Suprapubic skin (tissue), 3 donors: ENCODE measurements at regions not wholly inside any gene's neighbourhood (a gene's known extent, or its start where the extent isn't known, plus 50 kb on each side); places are given as distances from the start of the nearest gene placed in this dataset.

Experiments
- EP300 ChIP-seq: sonication (generic); formaldehyde crosslinking; IDR thresholded peaks from one replicate; pipeline ENCODE4 v1.6.1; 2017; ENCODE audit warnings: antibody characterized with exemption
- POLR2A ChIP-seq, 2 donors: fragments of 450-650 bp; IDR thresholded peaks; one replicate each; pipeline ENCODE4 v1.6.1; 2017; ENCODE audit warnings: antibody characterized with exemption in 2 of 2, mild to moderate bottlenecking in 2 of 2, moderate library complexity in 2 of 2
- TF ChIP-seq, protein P1 (sequence below), 2 donors: fragments of 200-600 bp in 1 of 2; fragments of 450-650 bp in 1 of 2; sonication (generic) in 1 of 2; IDR thresholded peaks; one replicate each; pipeline ENCODE4 v1.5.1; 2016 to 2019; ENCODE audit warnings: antibody characterized with exemption in 2 of 2, mild to moderate bottlenecking in 1 of 2, moderate library complexity in 1 of 2

DNA sequence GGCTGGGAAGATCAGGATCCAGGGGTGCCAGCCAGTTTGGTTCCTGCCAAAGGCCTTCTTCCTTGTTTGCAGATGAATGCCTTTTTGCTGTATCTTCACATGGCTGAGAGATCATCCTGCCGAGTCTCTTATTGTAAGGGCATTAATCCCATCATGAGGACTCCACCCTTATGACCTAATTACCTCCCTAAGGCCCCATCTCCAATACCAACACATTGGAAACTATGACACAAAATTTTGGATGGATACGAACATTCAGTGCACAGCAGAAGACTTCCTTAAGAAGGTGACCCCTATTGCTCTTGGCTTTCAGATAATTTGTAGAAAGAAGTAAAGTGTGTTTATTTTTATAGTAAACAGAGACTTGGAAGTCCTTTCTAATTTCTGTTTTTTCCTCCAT lies 1164.7 kb upstream of the CDH8 start:
- TF ChIP-seq, protein P1, sequence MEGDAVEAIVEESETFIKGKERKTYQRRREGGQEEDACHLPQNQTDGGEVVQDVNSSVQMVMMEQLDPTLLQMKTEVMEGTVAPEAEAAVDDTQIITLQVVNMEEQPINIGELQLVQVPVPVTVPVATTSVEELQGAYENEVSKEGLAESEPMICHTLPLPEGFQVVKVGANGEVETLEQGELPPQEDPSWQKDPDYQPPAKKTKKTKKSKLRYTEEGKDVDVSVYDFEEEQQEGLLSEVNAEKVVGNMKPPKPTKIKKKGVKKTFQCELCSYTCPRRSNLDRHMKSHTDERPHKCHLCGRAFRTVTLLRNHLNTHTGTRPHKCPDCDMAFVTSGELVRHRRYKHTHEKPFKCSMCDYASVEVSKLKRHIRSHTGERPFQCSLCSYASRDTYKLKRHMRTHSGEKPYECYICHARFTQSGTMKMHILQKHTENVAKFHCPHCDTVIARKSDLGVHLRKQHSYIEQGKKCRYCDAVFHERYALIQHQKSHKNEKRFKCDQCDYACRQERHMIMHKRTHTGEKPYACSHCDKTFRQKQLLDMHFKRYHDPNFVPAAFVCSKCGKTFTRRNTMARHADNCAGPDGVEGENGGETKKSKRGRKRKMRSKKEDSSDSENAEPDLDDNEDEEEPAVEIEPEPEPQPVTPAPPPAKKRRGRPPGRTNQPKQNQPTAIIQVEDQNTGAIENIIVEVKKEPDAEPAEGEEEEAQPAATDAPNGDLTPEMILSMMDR (IDR thresholded peaks at IDR 0.05), result no peak
- no peak for TF ChIP-seq EP300
- no peak for TF ChIP-seq POLR2A (IDR thresholded peaks at IDR 0.05)
